HG03196 (cell line): ENCODE measurements at regions not wholly inside any gene's neighbourhood (a gene's known extent, or its start where the extent isn't known, plus 50 kb on each side); places are given as distances from the start of the nearest gene placed in this dataset.

Experiments used
- ATAC-seq: cut with Tn5 transposase; IDR thresholded peaks from one replicate; pipeline ENCODE4 v1.9.1; 2021; ENCODE audit not compliant: unreplicated experiment

DNA sequence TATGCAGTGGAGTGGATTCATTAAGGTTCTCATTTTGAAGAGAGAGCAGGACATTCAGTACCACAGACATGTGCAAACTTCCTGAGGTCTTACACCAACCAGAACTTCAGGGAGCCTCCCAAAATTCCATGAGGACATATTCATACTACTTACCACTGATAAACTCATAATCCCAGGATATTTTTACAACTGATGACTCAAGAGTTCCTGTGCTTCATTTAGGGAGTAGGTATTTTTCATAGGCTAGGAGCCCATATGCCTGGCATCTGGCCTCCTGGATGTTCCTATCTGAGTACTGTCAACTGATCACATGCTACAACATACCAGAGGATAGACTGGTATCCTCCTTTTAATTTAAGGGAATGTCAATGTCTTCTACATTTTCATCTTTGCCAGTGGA, 578.0 kb downstream of the EFNA5 start:
- no peak for ATAC-seq

- ATAC-seq: no peak
Measured at GRCh38 chr5:107090506-107090905, 580.2 kb downstream of the EFNA5 start.

DNA sequence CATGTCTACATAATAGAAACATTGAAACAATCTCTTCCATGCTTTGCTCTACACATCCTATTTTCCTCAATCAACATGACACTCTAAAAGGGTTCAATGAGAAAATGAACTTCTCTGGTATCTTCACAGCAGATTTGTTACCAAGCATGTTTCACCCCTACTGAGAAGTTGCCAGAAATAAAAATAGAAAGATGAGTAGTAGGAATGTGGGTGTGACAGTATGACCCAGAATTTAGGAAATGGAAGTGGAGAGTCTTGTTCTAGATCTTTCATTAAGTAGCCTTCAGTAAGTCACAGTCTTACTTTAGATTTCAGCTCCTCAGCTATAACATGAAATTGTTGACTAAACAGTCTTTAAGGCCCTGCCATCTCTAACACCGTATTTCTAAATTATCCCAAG, 581.8 kb downstream of the EFNA5 start:
- ATAC-seq: no peak

DNA sequence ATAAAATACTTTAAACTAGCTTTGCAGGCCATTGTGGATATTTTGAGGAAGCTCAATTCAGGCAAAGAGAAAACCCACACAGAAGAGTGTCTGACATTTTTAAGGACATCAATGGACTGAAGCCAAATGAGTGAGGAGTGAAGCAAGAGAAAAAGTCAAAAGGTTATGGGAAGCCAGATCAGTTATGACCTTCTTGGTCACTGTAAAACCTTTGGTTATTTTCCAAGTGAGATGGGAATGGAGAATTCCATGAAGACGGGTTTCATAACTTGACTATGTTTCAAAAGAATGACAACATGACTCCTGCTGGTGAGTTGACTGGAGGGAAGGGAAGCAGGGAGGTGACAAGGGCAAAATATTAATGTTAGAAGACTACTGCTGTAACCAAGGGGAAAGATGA, 585.2 kb downstream of the EFNA5 start:
- ATAC-seq: no peak

GRCh38 chr5:107074996-107075395, 595.7 kb downstream of the EFNA5 start:
- ATAC-seq: no peak

DNA sequence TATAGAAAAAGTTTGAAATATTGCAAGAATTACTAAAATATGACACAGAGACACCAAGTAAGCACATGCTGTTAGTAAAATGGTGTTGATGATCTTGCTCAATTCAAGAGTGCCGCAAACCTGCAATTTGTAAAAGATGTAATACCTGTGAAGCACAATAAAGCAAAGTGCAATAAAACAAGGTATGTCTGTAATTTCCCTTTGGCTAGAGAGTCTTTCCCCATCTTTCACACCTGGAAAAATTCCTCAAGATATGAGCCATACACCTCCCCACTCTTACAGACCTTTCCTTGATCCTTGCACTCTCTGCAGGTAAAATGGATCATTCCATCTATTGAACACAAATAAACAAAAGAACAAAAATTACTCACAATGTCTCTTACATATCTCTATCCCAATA, 597.8 kb downstream of the EFNA5 start:
- no peak for ATAC-seq

- no peak for ATAC-seq
Measured at GRCh38 chr5:107072440-107072839, 598.3 kb downstream of the EFNA5 start.

DNA sequence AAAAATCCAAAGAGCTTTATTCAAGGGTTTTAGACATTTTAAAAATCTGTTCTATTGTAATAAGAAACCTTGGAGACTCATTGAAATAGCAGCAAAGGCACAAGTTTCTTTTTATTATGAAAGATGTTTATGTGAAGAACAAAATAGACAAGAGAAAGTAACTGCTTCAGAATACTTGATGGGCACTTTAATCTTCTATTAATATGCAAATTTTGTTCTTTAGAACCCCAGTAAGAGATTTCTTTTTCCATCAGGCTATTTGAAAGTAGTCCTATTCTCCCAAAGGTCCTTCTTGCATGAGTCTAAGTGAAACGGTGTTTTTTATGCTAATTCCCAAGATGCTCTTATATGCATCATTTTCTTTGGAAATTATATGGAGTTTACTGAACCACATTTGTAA, 602.0 kb downstream of the EFNA5 start:
- no peak for ATAC-seq

- ATAC-seq: no peak
Measured at GRCh38 chr5:107067395-107067794, 603.3 kb downstream of the EFNA5 start.

DNA sequence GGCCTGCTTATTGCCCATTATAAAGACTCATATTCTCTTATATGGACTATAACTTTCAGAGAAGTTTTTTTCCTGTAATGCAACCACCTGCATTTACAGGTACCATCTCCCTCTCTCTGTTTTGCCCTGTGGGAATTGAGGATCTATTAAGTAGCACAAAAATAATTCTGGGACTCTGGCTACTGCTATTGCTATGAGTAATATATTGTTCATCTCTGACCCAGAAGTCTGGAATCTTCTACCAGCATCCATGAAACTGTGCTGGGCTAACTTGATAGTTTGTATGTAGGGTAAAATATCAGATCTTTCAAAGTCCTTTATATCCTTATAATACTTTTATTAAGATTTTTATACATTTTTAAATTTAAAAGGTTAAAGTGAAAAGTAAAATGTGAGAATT, 607.2 kb downstream of the EFNA5 start:
- ATAC-seq: no peak

- no peak for ATAC-seq
Measured at GRCh38 chr5:107058803-107059202, 611.9 kb downstream of the EFNA5 start.

DNA sequence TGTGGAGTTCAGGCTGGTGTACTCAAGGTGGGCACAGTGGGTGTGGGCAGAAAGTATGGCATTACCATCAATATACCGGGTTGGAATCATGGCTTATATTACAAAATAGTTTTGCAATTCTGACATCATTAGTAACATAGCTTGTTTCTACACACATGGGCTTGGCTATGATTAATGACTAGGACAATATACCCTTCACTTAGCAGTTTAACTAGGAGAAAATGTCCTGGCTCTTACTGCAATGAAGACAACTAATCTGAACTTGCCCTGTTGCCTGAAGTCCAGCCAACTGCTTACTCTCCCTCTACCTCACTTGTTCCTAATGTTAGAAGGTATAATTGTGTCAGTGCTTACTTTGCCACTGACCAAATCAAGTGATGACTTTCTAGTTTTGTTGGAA, 612.5 kb downstream of the EFNA5 start:
- ATAC-seq: no peak

DNA sequence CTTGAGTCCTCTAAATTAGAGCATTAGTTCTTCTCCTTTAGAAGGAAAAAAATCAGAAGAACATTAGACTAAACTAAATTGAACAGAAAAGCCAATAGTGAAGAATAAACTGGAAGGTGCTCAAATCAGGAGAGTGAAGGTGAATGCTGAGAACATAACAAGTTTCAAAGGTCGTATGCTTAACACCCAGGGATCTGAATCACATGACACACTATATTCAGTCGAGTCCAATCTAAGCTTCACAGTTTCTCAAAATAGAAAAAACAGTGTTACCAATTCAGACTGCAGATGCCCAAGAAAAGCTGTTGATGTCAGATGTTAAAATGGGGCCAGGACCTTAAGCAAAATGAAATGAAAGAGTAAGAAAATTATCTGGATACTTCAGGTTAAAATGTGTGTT, 614.5 kb downstream of the EFNA5 start:
- no peak for ATAC-seq

GRCh38 chr5:107047048-107047447, 623.7 kb downstream of the EFNA5 start:
- ATAC-seq: no peak

- no peak for ATAC-seq
Measured at GRCh38 chr5:107043665-107044064, 627.1 kb downstream of the EFNA5 start.

GRCh38 chr5:107040907-107041306, 629.8 kb downstream of the EFNA5 start:
- ATAC-seq: no peak

DNA sequence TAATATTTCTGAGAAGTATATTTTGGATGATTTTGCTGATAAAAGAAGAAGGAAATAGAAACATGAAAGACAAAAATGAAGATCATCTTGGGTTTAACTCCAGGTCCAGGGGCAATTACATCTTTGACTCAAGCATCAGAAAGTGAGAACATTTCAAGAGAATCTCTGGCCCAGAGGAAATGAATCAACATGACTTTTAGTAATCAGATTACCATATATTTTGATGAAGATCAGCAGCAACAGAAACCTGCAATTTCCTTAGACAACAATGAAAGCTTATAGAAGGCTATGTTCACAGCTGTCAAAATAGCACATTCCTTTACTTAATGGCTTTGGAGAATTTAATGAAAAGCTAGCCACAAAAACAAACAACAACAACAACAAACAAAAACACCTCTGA, 638.1 kb downstream of the EFNA5 start:
- no peak for ATAC-seq

DNA sequence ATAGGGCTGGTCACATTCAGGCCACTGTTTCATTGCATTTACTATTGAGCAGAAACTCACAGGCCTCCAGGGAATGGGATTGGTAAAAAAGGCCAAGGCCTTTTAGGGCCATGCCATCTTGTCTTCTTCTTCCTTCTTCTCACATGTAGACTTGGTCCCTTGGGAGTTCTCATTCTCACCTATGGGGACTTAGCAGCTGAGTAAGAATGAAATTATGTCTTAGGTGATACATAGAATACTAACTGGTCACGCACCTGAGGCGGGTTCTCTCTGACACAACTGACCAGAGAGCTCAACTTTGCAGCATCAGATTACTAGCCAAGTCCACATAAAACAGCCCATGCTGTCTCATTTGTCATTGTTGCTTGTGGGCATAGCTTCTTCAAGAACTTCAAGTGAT, 641.8 kb downstream of the EFNA5 start:
- ATAC-seq: no peak

DNA sequence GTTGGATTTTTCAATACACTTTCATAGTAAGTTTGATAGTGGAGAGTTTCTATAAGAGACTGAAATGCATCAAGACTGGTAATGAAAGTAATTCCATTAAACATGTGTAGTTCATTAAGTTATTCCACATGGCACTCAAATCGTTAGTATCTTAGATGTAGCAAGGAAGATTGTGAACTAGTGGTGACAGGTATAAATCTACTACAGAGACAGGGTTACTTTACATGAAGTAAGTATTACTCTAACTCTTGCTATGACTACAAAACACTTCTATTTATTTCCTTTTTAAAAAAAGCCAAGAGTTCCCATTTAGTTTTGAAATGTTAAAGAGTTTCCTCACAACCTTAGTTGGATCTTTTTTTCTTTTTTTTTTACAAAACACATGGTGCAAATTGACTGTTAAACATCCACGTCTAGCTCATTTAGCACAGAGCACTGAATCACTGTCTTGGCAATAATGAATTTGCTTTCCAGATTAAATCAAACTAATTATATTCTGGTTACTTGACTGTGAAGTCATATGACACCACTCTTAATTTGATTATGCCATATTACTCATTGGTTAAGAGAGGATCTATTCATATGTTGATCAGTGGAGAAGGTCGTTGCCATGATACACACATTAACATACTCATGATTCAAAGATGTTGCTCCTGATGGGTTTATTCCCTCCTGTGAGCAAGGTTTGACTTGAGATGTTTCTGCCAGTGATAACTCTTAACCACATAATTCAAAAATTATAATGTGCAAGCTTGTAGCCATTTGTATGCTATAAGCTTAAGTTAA, 644.8 kb downstream of the EFNA5 start:
- ATAC-seq: no peak

DNA sequence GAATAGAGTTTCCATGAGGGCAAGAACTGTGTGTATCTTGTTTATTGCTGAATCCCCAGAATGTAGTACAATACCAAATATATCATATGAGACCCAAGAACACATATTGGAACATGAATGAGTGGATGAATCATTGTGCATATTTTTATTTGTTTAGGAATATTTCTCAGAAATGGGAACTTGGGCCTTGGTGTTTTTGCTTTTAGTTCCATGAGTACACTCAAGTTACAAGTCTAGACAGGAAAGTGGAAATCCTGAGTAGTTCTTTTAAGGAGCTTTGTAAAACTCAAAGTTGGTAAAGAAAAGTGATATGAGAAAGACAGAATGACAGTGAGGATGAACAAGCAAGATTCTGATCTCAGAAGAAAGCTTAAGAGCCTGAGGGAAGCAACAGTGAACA, 647.0 kb downstream of the EFNA5 start:
- no peak for ATAC-seq

- ATAC-seq: no peak
Measured at GRCh38 chr5:107021575-107021974, 649.2 kb downstream of the EFNA5 start.

DNA sequence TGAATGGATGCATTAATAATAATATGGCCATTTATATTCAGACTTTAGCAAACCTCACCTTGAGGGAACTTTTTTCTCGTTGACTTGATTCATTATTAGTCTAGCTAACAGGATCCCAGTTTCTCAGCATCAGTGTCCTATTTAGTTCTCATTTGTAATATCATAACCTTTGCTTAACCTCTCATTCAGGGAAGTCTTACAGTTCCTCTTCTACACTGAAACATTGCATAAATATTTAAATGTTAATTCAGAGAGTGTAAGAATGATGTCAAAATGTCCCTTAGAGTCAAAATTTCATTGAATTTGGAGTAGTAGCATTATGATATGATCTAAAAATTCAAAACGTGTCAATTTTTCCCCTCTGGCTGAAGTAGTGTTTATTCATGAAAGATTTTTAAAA, 650.1 kb downstream of the EFNA5 start:
- ATAC-seq: no peak

- ATAC-seq: no peak
Measured at GRCh38 chr5:107017616-107018015, 653.1 kb downstream of the EFNA5 start.
